Keratinocyte (primary cell): ENCODE measurements at regions not wholly inside any gene's neighbourhood (a gene's known extent, or its start where the extent isn't known, plus 50 kb on each side); places are given as distances from the start of the nearest gene placed in this dataset.

Experiments used
- DNase-seq: peaks from one replicate; pipeline ENCODE4 v3.0.0-alpha.2; 2011; ENCODE audit warnings: low read depth, missing footprints, low spot score
- FAIRE-seq: peaks from 2 replicates; lab custom pipeline; 2011; peaks lifted over from hg19 to GRCh38; lab: Jason Lieb, UNC
- H2AFZ ChIP-seq: 2 replicates; pipeline ENCODE4 v1.6.0; 2012; ENCODE audit warnings: low read length, control low read depth, inconsistent platforms; ENCODE audit not compliant: control insufficient read depth
- H3K27ac ChIP-seq: 2 replicates; pipeline ENCODE4 v1.5.1; 2011; ENCODE audit warnings: low read length; ENCODE audit not compliant: control insufficient read depth, insufficient read depth
- H3K27me3 ChIP-seq: 3 replicates; pipeline ENCODE4 v1.6.0; 2011; ENCODE audit warnings: low read length; ENCODE audit not compliant: control insufficient read depth, insufficient read depth; ENCODE audit errors: extremely low read depth
- H3K36me3 ChIP-seq, 2 experiments: 2 replicates in 1 of 2; 3 replicates in 1 of 2; pipeline ENCODE4 v1.5.1; 2011; ENCODE audit warnings: low read length in 2 of 2, mild to moderate bottlenecking in 1 of 2; ENCODE audit not compliant: control insufficient read depth in 2 of 2, insufficient read depth in 2 of 2; ENCODE audit errors: extremely low read depth in 1 of 2
- H3K4me1 ChIP-seq: 3 replicates; pipeline ENCODE4 v1.5.1; 2011; ENCODE audit warnings: low read length; ENCODE audit not compliant: control insufficient read depth, insufficient read depth; ENCODE audit errors: extremely low read depth
- H3K4me2 ChIP-seq: 3 replicates; pipeline ENCODE4 v1.6.0; 2011; ENCODE audit warnings: low read depth, low read length; ENCODE audit not compliant: control insufficient read depth, insufficient read depth; ENCODE audit errors: extremely low read depth
- H3K4me3 ChIP-seq, 3 experiments: fragments of 200-600 bp in 1 of 3; sonication (generic) in 1 of 3; 2 replicates in 2 of 3; 3 replicates in 1 of 3; pipeline ENCODE4 v1.5.1; 2011 to 2016; ENCODE audit warnings: low read length in 3 of 3, mild to moderate bottlenecking in 3 of 3, control low read depth in 2 of 3, inconsistent platforms in 1 of 3, low read depth in 1 of 3, mixed read lengths in 1 of 3, mixed run types in 1 of 3, moderate library complexity in 1 of 3; ENCODE audit not compliant: control insufficient read depth in 2 of 3, insufficient read depth in 2 of 3; ENCODE audit errors: extremely low read depth in 1 of 3
- H3K79me2 ChIP-seq: 2 replicates; pipeline ENCODE4 v1.6.0; 2012; ENCODE audit warnings: low read length; ENCODE audit not compliant: control insufficient read depth, insufficient read depth
- H3K9ac ChIP-seq: 3 replicates; pipeline ENCODE4 v1.6.0; 2011; ENCODE audit warnings: low read length; ENCODE audit not compliant: control insufficient read depth, insufficient read depth; ENCODE audit errors: extremely low read depth
- H3K9me1 ChIP-seq: 3 replicates; pipeline ENCODE4 v1.6.0; 2011; ENCODE audit warnings: low read length; ENCODE audit not compliant: control insufficient read depth, insufficient read depth; ENCODE audit errors: extremely low read depth
- H3K9me3 ChIP-seq: 2 replicates; pipeline ENCODE4 v1.5.1; 2012; ENCODE audit warnings: low read depth, low read length; ENCODE audit not compliant: control insufficient read depth
- H4K20me1 ChIP-seq: 3 replicates; pipeline ENCODE4 v1.6.0; 2011; ENCODE audit warnings: low read length; ENCODE audit not compliant: control insufficient read depth, insufficient read depth; ENCODE audit errors: extremely low read depth
- CTCF ChIP-seq, 3 experiments: IDR thresholded peaks in 1 of 3; conservative IDR thresholded peaks in 1 of 3; optimal IDR thresholded peaks in 1 of 3; 2 replicates in 2 of 3; 3 replicates in 1 of 3; pipeline versions ENCODE3 to v1.5.1; 2011; ENCODE audit warnings: low read length in 3 of 3, mild to moderate bottlenecking in 3 of 3, moderate library complexity in 2 of 3, control low read depth in 1 of 3, inconsistent platforms in 1 of 3; ENCODE audit not compliant: insufficient read depth in 2 of 3; ENCODE audit errors: extremely low read depth in 1 of 3
- EZH2 ChIP-seq: IDR thresholded peaks from one replicate; pipeline ENCODE4 v1.6.1; 2012; ENCODE audit warnings: inconsistent platforms, mild to moderate bottlenecking, low read length, moderate library complexity
- dilution Hi-C: fragments of 300-500 bp; cut with MboI; formaldehyde crosslinking; loops from one replicate; pipeline ENCODE4 v1.7.0; 2020; ENCODE audit warnings: low sequenced_read_pairs; ENCODE audit not compliant: extremely low pct_ligation_motif_present

GRCh38 chr2:863732-864450 is 86.8 kb upstream of the SNTG2 start:
- H3K9me3 ChIP-seq: no peaks in the 10 kb centered on the region
- FAIRE-seq (no peak), DNase-seq (no peak)
- H3K79me2 ChIP-seq: no peaks in the 10 kb centered on the region
- no peaks in the 10 kb centered on the region for H4K20me1 ChIP-seq
- H3K36me3 ChIP-seq: no peaks in the 10 kb centered on the region
- no peaks in the 10 kb centered on the region for H3K27me3 ChIP-seq
- H3K9me1 ChIP-seq: no peaks in the 10 kb centered on the region
- H2AFZ ChIP-seq: no peak overlapping the region
- H3K27ac ChIP-seq: no peak overlapping the region
- H3K4me3 ChIP-seq: no peak overlapping the region
- no peak overlapping the region for H3K4me2 ChIP-seq
- dilution Hi-C loops: no loop called here
- no peaks in the 10 kb centered on the region for H3K4me1 ChIP-seq
- TF ChIP-seq CTCF (optimal IDR thresholded peaks at IDR 0.05 in 1 of 3, IDR thresholded peaks at IDR 0.05 in 1 of 3, conservative IDR thresholded peaks at IDR 0.05 in 1 of 3; ENCODE audit: extremely low read depth in 1 of 3, insufficient read depth in 2 of 3, low read length in 3 of 3) (no peak), EZH2 (no peak)
- H3K9ac ChIP-seq: no peak overlapping the region

- Histone ChIP-seq H3K36me3 (no peaks in the 10 kb centered on the region), H3K9ac (no peak overlapping the region), H3K4me1 (no peaks in the 10 kb centered on the region), H3K79me2 (no peaks in the 10 kb centered on the region), H3K4me3 (no peak overlapping the region), H3K9me1 (no peaks in the 10 kb centered on the region), H4K20me1 (no peaks in the 10 kb centered on the region), H2AFZ (no peak overlapping the region), H3K27me3 (no peaks in the 10 kb centered on the region), H3K9me3 (no peaks in the 10 kb centered on the region), H3K4me2 (no peak overlapping the region), H3K27ac (no peak overlapping the region)
- dilution Hi-C loops: no loop called here
- DNase-seq: no peak
- no peak for FAIRE-seq
- no peak for TF ChIP-seq CTCF (optimal IDR thresholded peaks at IDR 0.05 in 1 of 3, IDR thresholded peaks at IDR 0.05 in 1 of 3, conservative IDR thresholded peaks at IDR 0.05 in 1 of 3; ENCODE audit: extremely low read depth in 1 of 3, insufficient read depth in 2 of 3, low read length in 3 of 3)
- no peak for TF ChIP-seq EZH2
Observed at GRCh38 chr2:862731-863466, 87.8 kb upstream of the SNTG2 start.
